Kidney (tissue), 13 donors: ENCODE measurements at regions not wholly inside any gene's neighbourhood (a gene's known extent, or its start where the extent isn't known, plus 50 kb on each side); places are given as distances from the start of the nearest gene placed in this dataset.

ENCODE experiments used
- DNase-seq, 5 donors: peaks; one replicate each; pipeline ENCODE4 v3.0.0-alpha.2; 2013 to 2020
- FAIRE-seq: peaks from 2 replicates; lab custom pipeline; 2012; peaks lifted over from hg19 to GRCh38; lab: Jason Lieb, UNC
- H3K27ac ChIP-seq, 2 donors: one replicate each; pipeline ENCODE4 v1.7.0; 2013; ENCODE audit warnings: low read depth in 2 of 2, low read length in 2 of 2, inconsistent platforms in 1 of 2
- H3K27me3 ChIP-seq: one replicate; pipeline ENCODE4 v1.7.1; 2013; ENCODE audit warnings: low read length, inconsistent platforms; ENCODE audit not compliant: control insufficient read depth, insufficient read depth
- H3K36me3 ChIP-seq, 3 donors: one replicate each; pipeline versions ENCODE4 v1.7.0 to v1.7.1; 2013; ENCODE audit warnings: low read length in 3 of 3, control low read depth in 1 of 3, inconsistent platforms in 1 of 3; ENCODE audit not compliant: insufficient read depth in 3 of 3, control insufficient read depth in 2 of 3
- H3K4me1 ChIP-seq, 3 donors: one replicate each; pipeline versions ENCODE4 v1.7.0 to v1.7.1; 2013; ENCODE audit warnings: low read length in 3 of 3, inconsistent platforms in 1 of 3, low read depth in 1 of 3; ENCODE audit not compliant: control insufficient read depth in 2 of 3, insufficient read depth in 2 of 3
- H3K4me3 ChIP-seq, 3 donors: one replicate each; pipeline versions ENCODE4 v1.7.0 to v1.8.1; 2013; ENCODE audit warnings: low read length in 3 of 3, control low read depth in 1 of 3, inconsistent platforms in 1 of 3
- H3K9ac ChIP-seq, 3 donors: one replicate each; pipeline versions ENCODE4 v1.7.0 to v1.7.1; 2013; ENCODE audit warnings: low read length in 3 of 3, control low read depth in 1 of 3, inconsistent platforms in 1 of 3
- H3K9me3 ChIP-seq, 3 donors: one replicate each; pipeline versions ENCODE4 v1.7.0 to v1.7.1; 2013; ENCODE audit warnings: low read length in 3 of 3, control low read depth in 1 of 3, inconsistent platforms in 1 of 3; ENCODE audit not compliant: control insufficient read depth in 2 of 3, insufficient read depth in 1 of 3
- intact Hi-C: fragments of 100-400 bp; cut with DNase I; formaldehyde crosslinking; loops from one replicate; pipeline ENCODE4 v1.11.1; 2022
- TF ChIP-seq, protein P1 (sequence below): IDR thresholded peaks from 3 replicates; pipeline ENCODE4 v1.5.1; 2012; ENCODE audit warnings: mild to moderate bottlenecking, moderate library complexity, borderline replicate concordance; ENCODE audit not compliant: insufficient read depth; ENCODE audit errors: extremely low read depth
- donor health status: control.
- donor health status: control.
- donor health status: control.
- donor health status: control.
- donor health status: control.
- donor health status: DM: yes; HTN: yes; CAD: no.
- donor health status: Normal renal cell carcinoma (clear cell type).

DNA sequence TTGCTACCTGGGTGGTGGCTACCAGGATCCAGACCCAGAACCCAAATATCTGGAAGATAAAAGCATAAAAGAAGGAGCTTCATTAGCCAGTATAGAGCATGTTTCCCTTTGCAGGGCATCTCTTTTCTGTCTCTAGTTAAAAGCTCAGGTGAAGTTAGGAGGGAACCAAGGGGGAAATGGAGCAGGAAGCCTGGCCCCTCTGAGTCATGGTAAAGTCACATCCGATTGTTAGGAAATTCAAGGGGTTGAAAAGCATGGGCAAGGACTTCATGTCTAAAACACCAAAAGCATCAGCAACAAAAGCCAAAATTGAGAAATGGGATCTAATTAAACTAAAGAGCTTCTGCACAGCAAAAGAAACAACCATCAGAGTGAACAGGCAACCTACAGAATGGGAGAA is 126.9 kb downstream of the RPIA start:
- FAIRE-seq = no peak

DNA sequence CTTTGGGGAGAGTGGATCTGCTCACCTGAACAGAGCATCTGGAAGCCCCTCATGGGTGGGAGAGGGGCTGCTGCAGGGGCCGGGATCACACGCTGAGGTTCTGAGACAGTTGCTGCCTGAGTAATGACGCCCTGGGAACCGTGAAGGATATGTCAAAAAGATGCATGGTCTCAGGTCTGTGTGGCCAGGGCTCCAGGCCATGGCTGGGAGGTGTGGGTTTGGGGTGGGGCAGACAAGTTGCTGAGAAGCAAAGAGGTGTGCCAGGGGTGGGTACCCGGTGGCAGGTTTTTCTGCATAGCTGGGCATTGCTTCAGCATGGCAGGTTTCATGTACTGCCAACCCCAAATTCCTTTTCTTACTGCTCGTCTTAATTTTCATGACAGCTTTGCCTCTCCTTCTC is 133.5 kb downstream of the RPIA start:
- no peak for FAIRE-seq
- Histone ChIP-seq H3K36me3 (no peaks in the 10 kb centered on the region), H3K4me3 (no peak overlapping the region), H3K27ac (no peak overlapping the region), H3K9me3 (no peaks in the 10 kb centered on the region), H3K27me3 (no peaks in the 10 kb centered on the region), H3K4me1 (no peaks in the 10 kb centered on the region), H3K9ac (no peak overlapping the region)
- intact Hi-C loops = no loop called here
- DNase-seq = no peak
- TF ChIP-seq, protein P1, sequence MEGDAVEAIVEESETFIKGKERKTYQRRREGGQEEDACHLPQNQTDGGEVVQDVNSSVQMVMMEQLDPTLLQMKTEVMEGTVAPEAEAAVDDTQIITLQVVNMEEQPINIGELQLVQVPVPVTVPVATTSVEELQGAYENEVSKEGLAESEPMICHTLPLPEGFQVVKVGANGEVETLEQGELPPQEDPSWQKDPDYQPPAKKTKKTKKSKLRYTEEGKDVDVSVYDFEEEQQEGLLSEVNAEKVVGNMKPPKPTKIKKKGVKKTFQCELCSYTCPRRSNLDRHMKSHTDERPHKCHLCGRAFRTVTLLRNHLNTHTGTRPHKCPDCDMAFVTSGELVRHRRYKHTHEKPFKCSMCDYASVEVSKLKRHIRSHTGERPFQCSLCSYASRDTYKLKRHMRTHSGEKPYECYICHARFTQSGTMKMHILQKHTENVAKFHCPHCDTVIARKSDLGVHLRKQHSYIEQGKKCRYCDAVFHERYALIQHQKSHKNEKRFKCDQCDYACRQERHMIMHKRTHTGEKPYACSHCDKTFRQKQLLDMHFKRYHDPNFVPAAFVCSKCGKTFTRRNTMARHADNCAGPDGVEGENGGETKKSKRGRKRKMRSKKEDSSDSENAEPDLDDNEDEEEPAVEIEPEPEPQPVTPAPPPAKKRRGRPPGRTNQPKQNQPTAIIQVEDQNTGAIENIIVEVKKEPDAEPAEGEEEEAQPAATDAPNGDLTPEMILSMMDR = no peak

More for the DNA sequence above, 126.9 kb downstream of the RPIA start:
- no peak for DNase-seq
- Histone ChIP-seq H3K4me3 (no peak overlapping the region), H3K9me3 (peaks cover 0 to 10% (median 0%) of the 10 kb centered on the region in 3 donors), H3K9ac (no peak overlapping the region), H3K27ac (no peak overlapping the region), H3K4me1 (no peaks in the 10 kb centered on the region), H3K36me3 (no peaks in the 10 kb centered on the region), H3K27me3 (no peaks in the 10 kb centered on the region)
- TF ChIP-seq, protein P1 = no peak
- intact Hi-C loops = no loop called here

DNA sequence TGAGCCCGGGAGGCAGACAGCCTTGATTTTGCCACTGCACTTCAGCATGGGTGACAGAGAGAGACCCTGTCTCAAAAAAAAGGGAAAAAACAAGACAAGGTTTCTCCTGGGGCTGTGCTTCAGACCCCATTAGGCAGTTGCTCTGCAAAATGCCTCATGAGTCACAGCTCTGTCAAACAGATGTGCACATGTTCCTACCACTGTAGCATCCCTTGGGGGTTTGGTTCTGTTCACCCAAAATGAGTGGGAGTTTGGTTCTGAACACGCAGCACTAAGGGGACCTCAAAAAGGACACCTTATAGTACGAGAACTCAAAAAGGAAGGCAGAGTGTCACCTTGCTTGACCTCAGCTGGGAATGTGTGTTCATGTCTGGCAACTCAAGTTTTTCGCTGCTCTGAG is 134.9 kb downstream of the RPIA start:
- H3K27me3 ChIP-seq = no peaks in the 10 kb centered on the region

More for the DNA sequence above, 134.9 kb downstream of the RPIA start:
- Histone ChIP-seq H3K4me1 (no peaks in the 10 kb centered on the region), H3K27ac (no peak overlapping the region), H3K36me3 (no peaks in the 10 kb centered on the region), H3K9ac (no peak overlapping the region), H3K4me3 (no peak overlapping the region), H3K9me3 (no peaks in the 10 kb centered on the region)
- FAIRE-seq (no peak), DNase-seq (no peak)
- intact Hi-C loops = no loop called here
- TF ChIP-seq, protein P1 = no peak
